Keratinocyte (primary cell): ENCODE measurements at regions not wholly inside any gene's neighbourhood (a gene's known extent, or its start where the extent isn't known, plus 50 kb on each side); places are given as distances from the start of the nearest gene placed in this dataset.

Source experiments
- DNase-seq: peaks from one replicate; pipeline ENCODE4 v3.0.0-alpha.2; 2011; ENCODE audit warnings: low read depth, missing footprints, low spot score
- FAIRE-seq: peaks from 2 replicates; lab custom pipeline; 2011; peaks lifted over from hg19 to GRCh38; lab: Jason Lieb, UNC
- H2AFZ ChIP-seq: 2 replicates; pipeline ENCODE4 v1.6.0; 2012; ENCODE audit warnings: low read length, control low read depth, inconsistent platforms; ENCODE audit not compliant: control insufficient read depth
- H3K27ac ChIP-seq: 2 replicates; pipeline ENCODE4 v1.5.1; 2011; ENCODE audit warnings: low read length; ENCODE audit not compliant: control insufficient read depth, insufficient read depth
- H3K27me3 ChIP-seq: 3 replicates; pipeline ENCODE4 v1.6.0; 2011; ENCODE audit warnings: low read length; ENCODE audit not compliant: control insufficient read depth, insufficient read depth; ENCODE audit errors: extremely low read depth
- H3K36me3 ChIP-seq, 2 experiments: 2 replicates in 1 of 2; 3 replicates in 1 of 2; pipeline ENCODE4 v1.5.1; 2011; ENCODE audit warnings: low read length in 2 of 2, mild to moderate bottlenecking in 1 of 2; ENCODE audit not compliant: control insufficient read depth in 2 of 2, insufficient read depth in 2 of 2; ENCODE audit errors: extremely low read depth in 1 of 2
- H3K4me1 ChIP-seq: 3 replicates; pipeline ENCODE4 v1.5.1; 2011; ENCODE audit warnings: low read length; ENCODE audit not compliant: control insufficient read depth, insufficient read depth; ENCODE audit errors: extremely low read depth
- H3K4me2 ChIP-seq: 3 replicates; pipeline ENCODE4 v1.6.0; 2011; ENCODE audit warnings: low read depth, low read length; ENCODE audit not compliant: control insufficient read depth, insufficient read depth; ENCODE audit errors: extremely low read depth
- H3K4me3 ChIP-seq, 3 experiments: fragments of 200-600 bp in 1 of 3; sonication (generic) in 1 of 3; 2 replicates in 2 of 3; 3 replicates in 1 of 3; pipeline ENCODE4 v1.5.1; 2011 to 2016; ENCODE audit warnings: low read length in 3 of 3, mild to moderate bottlenecking in 3 of 3, control low read depth in 2 of 3, inconsistent platforms in 1 of 3, low read depth in 1 of 3, mixed read lengths in 1 of 3, mixed run types in 1 of 3, moderate library complexity in 1 of 3; ENCODE audit not compliant: control insufficient read depth in 2 of 3, insufficient read depth in 2 of 3; ENCODE audit errors: extremely low read depth in 1 of 3
- H3K79me2 ChIP-seq: 2 replicates; pipeline ENCODE4 v1.6.0; 2012; ENCODE audit warnings: low read length; ENCODE audit not compliant: control insufficient read depth, insufficient read depth
- H3K9ac ChIP-seq: 3 replicates; pipeline ENCODE4 v1.6.0; 2011; ENCODE audit warnings: low read length; ENCODE audit not compliant: control insufficient read depth, insufficient read depth; ENCODE audit errors: extremely low read depth
- H3K9me1 ChIP-seq: 3 replicates; pipeline ENCODE4 v1.6.0; 2011; ENCODE audit warnings: low read length; ENCODE audit not compliant: control insufficient read depth, insufficient read depth; ENCODE audit errors: extremely low read depth
- H3K9me3 ChIP-seq: 2 replicates; pipeline ENCODE4 v1.5.1; 2012; ENCODE audit warnings: low read depth, low read length; ENCODE audit not compliant: control insufficient read depth
- H4K20me1 ChIP-seq: 3 replicates; pipeline ENCODE4 v1.6.0; 2011; ENCODE audit warnings: low read length; ENCODE audit not compliant: control insufficient read depth, insufficient read depth; ENCODE audit errors: extremely low read depth
- CTCF ChIP-seq, 3 experiments: IDR thresholded peaks in 1 of 3; conservative IDR thresholded peaks in 1 of 3; optimal IDR thresholded peaks in 1 of 3; 2 replicates in 2 of 3; 3 replicates in 1 of 3; pipeline versions ENCODE3 to v1.5.1; 2011; ENCODE audit warnings: low read length in 3 of 3, mild to moderate bottlenecking in 3 of 3, moderate library complexity in 2 of 3, control low read depth in 1 of 3, inconsistent platforms in 1 of 3; ENCODE audit not compliant: insufficient read depth in 2 of 3; ENCODE audit errors: extremely low read depth in 1 of 3
- EZH2 ChIP-seq: IDR thresholded peaks from one replicate; pipeline ENCODE4 v1.6.1; 2012; ENCODE audit warnings: inconsistent platforms, mild to moderate bottlenecking, low read length, moderate library complexity
- dilution Hi-C: fragments of 300-500 bp; cut with MboI; formaldehyde crosslinking; loops from one replicate; pipeline ENCODE4 v1.7.0; 2020; ENCODE audit warnings: low sequenced_read_pairs; ENCODE audit not compliant: extremely low pct_ligation_motif_present

- Histone ChIP-seq H3K4me3 (no peak overlapping the region), H3K4me1 (peaks cover 22% of the 10 kb centered on the region), H3K4me2 (no peak overlapping the region), H3K27me3 (no peaks in the 10 kb centered on the region), H2AFZ (no peak overlapping the region), H4K20me1 (no peaks in the 10 kb centered on the region), H3K9me3 (no peaks in the 10 kb centered on the region), H3K27ac (no peak overlapping the region), H3K9me1 (no peaks in the 10 kb centered on the region), H3K79me2 (peaks cover 13% of the 10 kb centered on the region), H3K9ac (no peak overlapping the region), H3K36me3 (no peaks in the 10 kb centered on the region)
- no peak for FAIRE-seq
- no peak for DNase-seq
- dilution Hi-C loops: no loop called here
- TF ChIP-seq CTCF (optimal IDR thresholded peaks at IDR 0.05 in 1 of 3, IDR thresholded peaks at IDR 0.05 in 1 of 3, conservative IDR thresholded peaks at IDR 0.05 in 1 of 3; ENCODE audit: extremely low read depth in 1 of 3, insufficient read depth in 2 of 3, low read length in 3 of 3) (no peak), EZH2 (no peak)
Measured at GRCh38 chr13:74070513-74070912, 63.7 kb downstream of the KLF12 start.

DNA sequence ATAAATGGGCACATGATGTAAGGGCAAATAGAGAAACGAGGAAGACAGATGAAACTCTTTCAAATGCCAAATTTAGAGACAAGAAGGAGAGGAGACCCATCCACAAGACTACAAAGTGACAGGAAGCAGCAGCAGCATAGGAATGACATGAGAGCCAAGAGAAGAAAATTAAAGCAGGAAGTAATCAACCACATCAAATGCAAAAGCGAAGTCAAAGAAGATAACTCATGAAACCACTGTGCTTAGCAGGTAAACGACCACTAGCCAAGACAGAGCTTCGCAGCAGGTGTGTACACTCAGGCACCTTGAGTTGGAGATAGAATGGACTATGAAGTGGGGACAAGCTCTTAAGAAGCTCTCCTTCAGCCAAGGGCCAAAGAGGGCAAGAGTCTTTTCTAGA is 64.1 kb downstream of the KLF12 start:
- FAIRE-seq (no peak), DNase-seq (no peak)
- dilution Hi-C loops: no loop called here
- Histone ChIP-seq H2AFZ (no peak overlapping the region), H3K9me1 (no peaks in the 10 kb centered on the region), H4K20me1 (no peaks in the 10 kb centered on the region), H3K27me3 (no peaks in the 10 kb centered on the region), H3K4me3 (no peak overlapping the region), H3K27ac (no peak overlapping the region), H3K79me2 (peaks cover 14% of the 10 kb centered on the region), H3K36me3 (no peaks in the 10 kb centered on the region), H3K4me2 (no peak overlapping the region), H3K9me3 (no peaks in the 10 kb centered on the region), H3K9ac (no peak overlapping the region), H3K4me1 (peaks cover 17% of the 10 kb centered on the region)
- TF ChIP-seq CTCF (optimal IDR thresholded peaks at IDR 0.05 in 1 of 3, IDR thresholded peaks at IDR 0.05 in 1 of 3, conservative IDR thresholded peaks at IDR 0.05 in 1 of 3; ENCODE audit: extremely low read depth in 1 of 3, insufficient read depth in 2 of 3, low read length in 3 of 3): no peak
- no peak for TF ChIP-seq EZH2
